Urinary bladder (tissue), 3 donors: ENCODE measurements at regions not wholly inside any gene's neighbourhood (a gene's known extent, or its start where the extent isn't known, plus 50 kb on each side); places are given as distances from the start of the nearest gene placed in this dataset.

Experiments
- DNase-seq: peaks from one replicate; pipeline ENCODE4 v3.0.0-alpha.2; 2015; ENCODE audit errors: extremely low spot score
- H3K27ac ChIP-seq: one replicate; pipeline ENCODE4 v1.5.1; 2013; ENCODE audit warnings: low read depth, mild to moderate bottlenecking, moderate library complexity
- H3K36me3 ChIP-seq: one replicate; pipeline ENCODE4 v1.6.1; 2013; ENCODE audit warnings: mild to moderate bottlenecking, moderate library complexity; ENCODE audit not compliant: insufficient read depth
- H3K4me1 ChIP-seq: one replicate; pipeline ENCODE4 v1.6.1; 2013; ENCODE audit warnings: mild to moderate bottlenecking, moderate library complexity; ENCODE audit not compliant: insufficient read depth
- H3K4me3 ChIP-seq: one replicate; pipeline ENCODE4 v1.5.1; 2013; ENCODE audit warnings: low read depth, low read length
- WGBS: extraction: QIAGEN DNeasy Blood & Tissue Kit; methylation state at CpG from one replicate; pipeline ENCODE4 v1.1.7; 2013; 5-methylcytosine and 5-hydroxymethylcytosine counted together
- donor health status: healthy with polysubstance abuse.
- donor health status: healthy.

GRCh38 chr7:156158213-156158612 is 345.9 kb upstream of the SHH start:
- Histone ChIP-seq H3K4me1 (no peaks in the 10 kb centered on the region), H3K27ac (no peak overlapping the region)

DNA sequence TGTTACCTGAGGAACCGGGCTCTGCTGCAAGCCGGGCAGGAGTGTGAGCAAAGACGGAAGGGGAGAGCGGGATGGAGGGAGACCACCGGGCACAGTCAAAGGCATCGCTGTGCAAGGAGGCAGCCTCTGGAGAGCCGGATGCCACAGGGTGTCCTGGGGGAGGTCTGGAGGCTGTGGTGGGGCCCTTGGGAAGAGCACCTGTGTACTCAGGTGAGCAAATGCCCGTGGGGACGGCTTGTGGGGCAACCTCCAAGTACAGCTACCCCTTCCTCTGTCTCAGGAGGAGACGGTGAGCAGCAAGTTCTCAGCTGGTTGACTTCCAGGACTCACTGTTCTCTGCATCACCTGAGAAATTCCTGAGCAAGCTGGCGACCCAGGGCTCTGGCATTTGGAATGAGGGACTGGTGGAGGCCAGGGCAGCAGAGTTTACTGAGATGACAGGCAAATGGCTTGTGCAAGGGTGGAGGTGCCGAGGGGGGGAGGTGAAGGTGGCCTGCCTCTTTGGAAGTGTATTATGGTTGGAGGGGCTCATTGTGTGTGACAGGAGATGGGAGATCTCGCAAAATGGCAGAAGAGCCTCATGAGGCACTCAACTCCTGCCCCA is 345.2 kb upstream of the SHH start:
- 88% methylated on average over 13 of the region's 13 CpGs for WGBS
- H3K27ac ChIP-seq, result no peak overlapping the region

More at GRCh38 chr7:156158213-156158612, 345.9 kb upstream of the SHH start:
- DNase-seq, result no peak
- no peaks in the 10 kb centered on the region for H3K36me3 ChIP-seq
- 88% methylated on average over 6 of the region's 6 CpGs for WGBS
- no peak overlapping the region for H3K4me3 ChIP-seq

GRCh38 chr7:156156734-156157408 is 344.6 kb upstream of the SHH start:
- Histone ChIP-seq H3K36me3 (no peaks in the 10 kb centered on the region), H3K4me1 (no peaks in the 10 kb centered on the region), H3K27ac (no peak overlapping the region), H3K4me3 (no peak overlapping the region)
- WGBS, result 67% methylated on average over 20 of the region's 20 CpGs
- no peak for DNase-seq

More for the DNA sequence above, 345.2 kb upstream of the SHH start:
- Histone ChIP-seq H3K4me3 (no peak overlapping the region), H3K36me3 (no peaks in the 10 kb centered on the region), H3K4me1 (no peaks in the 10 kb centered on the region)
- no peak for DNase-seq

GRCh38 chr7:156155988-156156733 is 343.9 kb upstream of the SHH start:
- no peaks in the 10 kb centered on the region for H3K36me3 ChIP-seq
- no peak for DNase-seq
- no peak overlapping the region for H3K4me3 ChIP-seq
- H3K4me1 ChIP-seq, result no peaks in the 10 kb centered on the region
- no peak overlapping the region for H3K27ac ChIP-seq
- WGBS, result 66% methylated on average over 12 of the region's 12 CpGs

DNA sequence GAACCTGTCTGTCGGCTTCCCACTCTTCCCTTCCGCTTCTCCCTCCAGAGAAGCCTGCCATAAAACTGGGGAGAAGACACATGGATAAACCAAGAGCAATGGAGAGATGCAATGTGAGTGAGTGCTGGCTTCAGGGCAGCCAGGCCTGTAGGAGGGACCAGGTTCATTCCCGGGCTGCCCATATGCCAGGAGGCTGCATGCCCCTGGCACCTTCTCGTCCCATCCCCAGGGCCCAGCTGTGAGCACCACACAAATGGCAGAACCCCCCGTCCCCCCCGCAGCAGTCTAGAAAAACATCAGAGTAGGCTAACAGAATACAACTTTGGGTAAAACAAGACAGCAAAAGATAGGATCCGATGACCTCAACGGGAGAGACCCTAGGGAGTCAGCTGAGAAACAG is 341.3 kb upstream of the SHH start:
- H3K36me3 ChIP-seq, result no peaks in the 10 kb centered on the region
- H3K4me3 ChIP-seq, result no peak overlapping the region
- DNase-seq, result no peak
- no peaks in the 10 kb centered on the region for H3K4me1 ChIP-seq
- 95% methylated on average over 8 of the region's 8 CpGs for WGBS
- no peak overlapping the region for H3K27ac ChIP-seq

DNA sequence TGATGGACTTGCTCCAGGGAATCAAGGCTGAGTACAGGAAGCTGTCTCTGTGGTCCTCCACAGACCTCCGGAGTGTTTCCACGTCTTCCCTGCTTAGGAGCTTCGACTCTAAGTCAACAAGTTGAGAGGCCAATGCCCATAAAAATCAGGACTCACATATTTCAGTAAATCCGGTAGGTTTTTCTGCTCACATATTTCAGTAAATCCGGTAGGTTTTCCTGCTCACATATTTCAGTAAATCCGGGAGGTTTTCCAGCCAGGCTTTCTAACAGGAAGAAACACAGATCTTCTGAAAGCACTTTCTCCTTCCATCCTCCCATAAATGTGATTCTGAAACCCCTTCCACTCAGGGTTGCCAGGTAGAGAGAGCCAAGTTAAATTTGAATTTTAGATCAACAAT is 340.1 kb upstream of the SHH start:
- WGBS, result 11% methylated on average over 6 of the region's 6 CpGs
- DNase-seq, result no peak
- H3K4me1 ChIP-seq, result no peaks in the 10 kb centered on the region

GRCh38 chr7:156151658-156152057 is 339.4 kb upstream of the SHH start:
- Histone ChIP-seq H3K27ac (no peak overlapping the region), H3K4me1 (no peaks in the 10 kb centered on the region), H3K36me3 (no peaks in the 10 kb centered on the region), H3K4me3 (no peak overlapping the region)
- 75% methylated on average over 6 of the region's 6 CpGs for WGBS
- no peak for DNase-seq

More for the DNA sequence above, 340.1 kb upstream of the SHH start:
- no peak overlapping the region for H3K27ac ChIP-seq
- H3K4me3 ChIP-seq, result no peak overlapping the region
- H3K36me3 ChIP-seq, result no peaks in the 10 kb centered on the region

- Histone ChIP-seq H3K4me3 (no peak overlapping the region), H3K4me1 (no peaks in the 10 kb centered on the region), H3K27ac (no peak overlapping the region), H3K36me3 (no peaks in the 10 kb centered on the region)
- 45% methylated on average over 8 of the region's 8 CpGs for WGBS
- no peak for DNase-seq
Measured at GRCh38 chr7:156151078-156151477, 338.8 kb upstream of the SHH start.

GRCh38 chr7:156148995-156149394 is 336.7 kb upstream of the SHH start:
- Histone ChIP-seq H3K4me1 (no peaks in the 10 kb centered on the region), H3K4me3 (no peak overlapping the region)
- 93% methylated on average over 9 of the region's 9 CpGs for WGBS

DNA sequence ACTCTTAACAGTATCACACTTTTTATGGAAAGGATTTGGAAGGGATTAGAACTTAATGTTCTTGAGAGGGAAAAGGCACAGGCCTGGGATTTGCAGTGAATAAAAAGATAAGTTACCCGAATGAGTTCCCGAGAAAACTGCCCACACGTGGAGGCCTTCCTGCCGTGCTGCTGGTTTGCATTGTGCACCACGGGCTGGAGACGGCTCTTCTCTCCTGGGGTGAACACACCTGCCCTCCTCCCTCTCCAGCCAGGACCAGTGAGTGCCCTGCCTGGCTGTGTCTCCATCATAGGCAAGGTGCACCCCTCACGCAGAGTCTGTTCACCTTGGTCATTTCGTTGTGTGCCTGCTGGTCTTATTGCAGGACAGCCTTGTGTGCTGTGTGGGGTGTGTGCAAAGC is 336.3 kb upstream of the SHH start:
- H3K4me1 ChIP-seq, result no peaks in the 10 kb centered on the region
- H3K27ac ChIP-seq, result no peak overlapping the region
- H3K36me3 ChIP-seq, result no peaks in the 10 kb centered on the region
- no peak for DNase-seq
- WGBS, result 50% methylated on average over 8 of the region's 8 CpGs
- H3K4me3 ChIP-seq, result no peak overlapping the region

More at GRCh38 chr7:156148995-156149394, 336.7 kb upstream of the SHH start:
- Histone ChIP-seq H3K36me3 (no peaks in the 10 kb centered on the region), H3K27ac (no peak overlapping the region)
- no peak for DNase-seq

DNA sequence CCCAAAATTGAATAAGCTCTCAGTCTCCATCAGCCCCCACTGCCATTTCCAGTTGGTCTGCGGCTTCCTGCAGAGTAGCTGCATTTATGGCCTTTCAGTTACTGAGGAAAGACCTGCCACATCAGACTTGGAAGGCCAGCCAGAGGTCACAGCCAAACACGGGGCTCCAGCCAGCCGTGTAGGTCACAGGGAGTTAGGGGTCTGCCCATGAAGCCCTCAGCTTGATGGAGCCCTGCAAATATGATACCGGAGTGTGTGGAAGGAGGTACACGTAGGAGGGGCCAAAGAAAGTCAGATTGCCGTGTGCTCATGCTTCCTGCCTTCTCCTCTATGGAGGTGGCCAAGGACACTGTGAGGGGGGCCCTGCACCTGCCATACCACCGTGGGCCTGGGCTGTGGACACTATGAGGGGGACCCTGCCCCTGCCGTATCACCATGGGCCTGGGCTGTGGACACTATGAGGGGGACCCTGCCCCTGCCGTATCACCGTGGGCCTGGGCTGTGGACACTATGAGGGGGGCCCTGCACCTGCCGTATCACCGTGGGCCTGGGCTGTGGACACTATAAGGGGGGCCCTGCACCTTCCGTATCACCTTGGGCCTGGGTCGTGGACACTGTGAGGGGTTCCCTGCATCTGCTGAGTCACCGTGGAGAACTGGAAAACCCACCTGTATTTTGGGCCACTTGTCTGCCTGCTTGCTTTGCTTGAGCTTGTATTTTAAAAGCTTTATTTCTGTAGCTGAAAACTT is 335.7 kb upstream of the SHH start:
- 74% methylated on average over 15 of the region's 15 CpGs for WGBS
- Histone ChIP-seq H3K36me3 (no peaks in the 10 kb centered on the region), H3K27ac (no peak overlapping the region), H3K4me3 (no peak overlapping the region), H3K4me1 (no peaks in the 10 kb centered on the region)
- DNase-seq, result no peak

- Histone ChIP-seq H3K27ac (no peak overlapping the region), H3K4me1 (no peaks in the 10 kb centered on the region), H3K36me3 (no peaks in the 10 kb centered on the region), H3K4me3 (no peak overlapping the region)
- 77% methylated on average over 6 of the region's 6 CpGs for WGBS
- no peak for DNase-seq
Measured at GRCh38 chr7:156147104-156147503, 334.8 kb upstream of the SHH start.

- no peak overlapping the region for H3K4me3 ChIP-seq
- 80% methylated on average over 8 of the region's 8 CpGs for WGBS
- no peak overlapping the region for H3K27ac ChIP-seq
- H3K36me3 ChIP-seq, result no peaks in the 10 kb centered on the region
- no peak for DNase-seq
- H3K4me1 ChIP-seq, result no peaks in the 10 kb centered on the region
Measured at GRCh38 chr7:156145996-156146395, 333.7 kb upstream of the SHH start.
